H1 (cell line): ENCODE measurements at regions not wholly inside any gene's neighbourhood (a gene's known extent, or its start where the extent isn't known, plus 50 kb on each side); places are given as distances from the start of the nearest gene placed in this dataset.
A peak's percentile ranks its signal among the peaks of the same experiment; 100 is the strongest.

Experiments
- CTCF ChIA-PET: fragments of 300-600 bp; sonication (Branson Sonifier 250); formaldehyde crosslinking; loops from one replicate; lab custom pipeline; 2021; ENCODE audit not compliant: partially characterized antibody; lab: Charles Lee
- POLR2A ChIA-PET: fragments of 300-600 bp; sonication (Branson Sonifier 250); formaldehyde crosslinking; loops from one replicate; lab custom pipeline; 2021; ENCODE audit warnings: inconsistent platforms; ENCODE audit not compliant: partially characterized antibody; lab: Charles Lee
- DNase-seq, 2 experiments: peaks; one replicate each; pipeline versions ENCODE4 v3.0.0 to v3.0.0-alpha.2; 2010 to 2022; ENCODE audit warnings: low spot score in 2 of 2, low read depth in 1 of 2, mixed read lengths in 1 of 2
- FAIRE-seq: peaks from 2 replicates; lab custom pipeline; 2011; peaks lifted over from hg19 to GRCh38; lab: Jason Lieb, UNC
- H2AFZ ChIP-seq: 2 replicates; pipeline ENCODE4 v1.8.1; 2012; ENCODE audit warnings: low read length, inconsistent platforms
- H2AK5ac ChIP-seq: 2 replicates; pipeline ENCODE4 v1.6.1; 2013; ENCODE audit warnings: low read depth, low read length
- H2BK120ac ChIP-seq: replicated peaks from 2 replicates; pipeline ENCODE3; 2013; ENCODE audit warnings: low read depth, low read length, inconsistent platforms
- H2BK12ac ChIP-seq: 2 replicates; pipeline ENCODE4 v1.6.1; 2013; ENCODE audit warnings: low read depth, low read length
- H2BK15ac ChIP-seq: 2 replicates; pipeline ENCODE4 v1.6.1; 2013; ENCODE audit warnings: low read length
- H2BK20ac ChIP-seq: 2 replicates; pipeline ENCODE4 v1.6.1; 2013; ENCODE audit warnings: low read length
- H2BK5ac ChIP-seq: 2 replicates; pipeline ENCODE4 v1.6.1; 2013; ENCODE audit warnings: low read depth, low read length
- H3K14ac ChIP-seq: 2 replicates; pipeline ENCODE4 v1.6.1; 2013; ENCODE audit warnings: inconsistent platforms; ENCODE audit not compliant: insufficient read length
- H3K18ac ChIP-seq: 2 replicates; pipeline ENCODE4 v1.6.1; 2013; ENCODE audit warnings: low read length; ENCODE audit errors: extremely low read depth
- H3K23ac ChIP-seq: 2 replicates; pipeline ENCODE4 v1.6.1; 2013; ENCODE audit warnings: inconsistent platforms; ENCODE audit not compliant: insufficient read length
- H3K23me2 ChIP-seq: 2 replicates; pipeline ENCODE4 v1.6.1; 2013; ENCODE audit warnings: low read depth, low read length
- H3K27ac ChIP-seq: 2 replicates; pipeline ENCODE4 v1.6.1; 2011; ENCODE audit warnings: low read depth, low read length, inconsistent platforms
- H3K27me3 ChIP-seq, 4 experiments: replicated peaks in 1 of 4; 1 replicate in 1 of 4; 2 replicates in 3 of 4; pipeline versions ENCODE4 v1.6.1 to v1.8.1; 2011 to 2013; ENCODE audit warnings: low read length in 3 of 4, mild to moderate bottlenecking in 3 of 4, inconsistent platforms in 2 of 4, mixed read lengths in 2 of 4, moderate library complexity in 1 of 4; ENCODE audit not compliant: control insufficient read depth in 3 of 4, insufficient read depth in 3 of 4; ENCODE audit errors: extremely low read depth in 1 of 4
- H3K36me3 ChIP-seq, 4 experiments: 2 replicates each; pipeline versions ENCODE4 v1.6.1 to v1.8.1; 2011 to 2013; ENCODE audit warnings: mild to moderate bottlenecking in 4 of 4, low read length in 3 of 4, moderate library complexity in 2 of 4, control low read depth in 1 of 4, inconsistent platforms in 1 of 4; ENCODE audit not compliant: insufficient read depth in 4 of 4, control insufficient read depth in 2 of 4
- H3K4ac ChIP-seq: replicated peaks from 2 replicates; pipeline ENCODE3; 2013; ENCODE audit warnings: low read length, low read depth, mixed read lengths, inconsistent platforms; ENCODE audit not compliant: insufficient read length
- H3K4me1 ChIP-seq, 4 experiments: replicated peaks in 1 of 4; 1 replicate in 1 of 4; 2 replicates in 3 of 4; pipeline versions ENCODE4 v1.6.1 to v1.8.1; 2011 to 2013; ENCODE audit warnings: low read length in 3 of 4, inconsistent platforms in 2 of 4, mixed read lengths in 1 of 4; ENCODE audit not compliant: insufficient read depth in 4 of 4, control insufficient read depth in 3 of 4
- H3K4me2 ChIP-seq, 2 experiments: 2 replicates each; pipeline versions ENCODE4 v1.6.1 to v1.8.1; 2011 to 2013; ENCODE audit warnings: low read depth in 2 of 2, low read length in 2 of 2, control low read depth in 1 of 2, inconsistent platforms in 1 of 2, mild to moderate bottlenecking in 1 of 2; ENCODE audit not compliant: insufficient read depth in 1 of 2
- H3K4me3 ChIP-seq, 4 experiments: fragments of 200-600, 300-600 bp in 1 of 4; sonication (generic), shearing (Covaris generic), sonication (Bioruptor Twin) in 1 of 4; 2 replicates each; pipeline versions ENCODE4 v1.5.1 to v1.8.1; 2011 to 2016; ENCODE audit warnings: low read length in 4 of 4, low read depth in 3 of 4, control low read depth in 2 of 4, inconsistent platforms in 2 of 4, mild to moderate bottlenecking in 2 of 4, mixed read lengths in 1 of 4, moderate library complexity in 1 of 4; ENCODE audit not compliant: insufficient read depth in 2 of 4; ENCODE audit errors: extremely low read depth in 1 of 4
- H3K56ac ChIP-seq: replicated peaks from 2 replicates; pipeline ENCODE3; 2013; ENCODE audit warnings: low read depth, mild to moderate bottlenecking, mixed read lengths, low read length, inconsistent platforms; ENCODE audit not compliant: insufficient read length
- H3K79me1 ChIP-seq: 2 replicates; pipeline ENCODE4 v1.6.1; 2013; ENCODE audit warnings: low read depth, low read length, control low read depth
- H3K79me2 ChIP-seq, 2 experiments: 2 replicates each; pipeline versions ENCODE4 v1.6.1 to v1.8.1; 2012 to 2013; ENCODE audit warnings: low read length in 2 of 2, mild to moderate bottlenecking in 2 of 2, inconsistent platforms in 1 of 2; ENCODE audit not compliant: insufficient read depth in 2 of 2, control insufficient read depth in 1 of 2
- H3K9ac ChIP-seq, 4 experiments: replicated peaks in 1 of 4; 1 replicate in 1 of 4; 2 replicates in 3 of 4; pipeline versions ENCODE4 v1.6.1 to v1.8.1; 2011 to 2013; ENCODE audit warnings: low read depth in 3 of 4, low read length in 3 of 4, control low read depth in 2 of 4, mild to moderate bottlenecking in 2 of 4, moderate library complexity in 2 of 4, inconsistent platforms in 1 of 4; ENCODE audit errors: extremely low read depth in 1 of 4
- H3K9me3 ChIP-seq, 2 experiments: 2 replicates each; pipeline versions ENCODE4 v1.6.1 to v1.8.1; 2012 to 2013; ENCODE audit warnings: mild to moderate bottlenecking in 2 of 2, moderate library complexity in 2 of 2, control low read depth in 1 of 2, inconsistent platforms in 1 of 2, low read depth in 1 of 2, low read length in 1 of 2, mixed read lengths in 1 of 2; ENCODE audit not compliant: insufficient read depth in 2 of 2
- H4K20me1 ChIP-seq, 2 experiments: replicated peaks in 1 of 2; 2 replicates each; pipeline versions ENCODE3 to v1.8.1; 2011 to 2013; ENCODE audit warnings: inconsistent platforms in 2 of 2, low read length in 2 of 2, mild to moderate bottlenecking in 1 of 2; ENCODE audit not compliant: insufficient read depth in 2 of 2, control insufficient read depth in 1 of 2
- H4K5ac ChIP-seq: 2 replicates; pipeline ENCODE4 v1.6.1; 2013; ENCODE audit warnings: low read length, low read depth, mixed read lengths, inconsistent platforms; ENCODE audit not compliant: insufficient read length
- H4K8ac ChIP-seq: 2 replicates; pipeline ENCODE4 v1.8.0; 2013; ENCODE audit warnings: mild to moderate bottlenecking, moderate library complexity, low read length, inconsistent platforms; ENCODE audit not compliant: insufficient read depth; ENCODE audit errors: extremely low read depth
- H4K91ac ChIP-seq: replicated peaks from 2 replicates; pipeline ENCODE3; 2013; ENCODE audit warnings: low read length, mixed read lengths, inconsistent platforms; ENCODE audit not compliant: insufficient read length
- CEBPB ChIP-seq: IDR thresholded peaks from 2 replicates; pipeline ENCODE4 v1.6.1; 2012; ENCODE audit warnings: low read depth, low read length
- EZH2 ChIP-seq: fragments of 200-600 bp; sonication (generic); IDR thresholded peaks from 2 replicates; pipeline ENCODE4 v1.7.1; 2012; ENCODE audit warnings: low read depth, mild to moderate bottlenecking, moderate library complexity, low read length, inconsistent platforms; ENCODE audit not compliant: severe bottlenecking
- HDAC2 ChIP-seq, 2 experiments: fragments of 300-600 bp in 1 of 2; sonication (generic) in 1 of 2; IDR thresholded peaks; 2 replicates each; pipeline ENCODE4 v1.6.1; 2011 to 2012; ENCODE audit warnings: low read depth in 2 of 2, low read length in 2 of 2, mild to moderate bottlenecking in 2 of 2, moderate library complexity in 2 of 2, borderline replicate concordance in 1 of 2, inconsistent platforms in 1 of 2
- WGBS, 2 experiments: shearing (Covaris generic) in 1 of 2; methylation state at CpG; one replicate each; pipeline versions ENCODE4 v1.1.6 to v1.1.7; 2013 to 2015; ENCODE audit warnings: low lambda C conversion rate in 2 of 2, mixed read lengths in 2 of 2, inconsistent platforms in 1 of 2, low coverage in 1 of 2, missing lambda C conversion rate in 1 of 2; ENCODE audit not compliant: insufficient replicate concordance in 2 of 2, insufficient coverage in 1 of 2, insufficient read length in 1 of 2; ENCODE audit errors: extremely low coverage in 1 of 2, missing lambda C conversion rate in 1 of 2; 5-methylcytosine and 5-hydroxymethylcytosine counted together

- no peaks in the 10 kb centered on the region for H3K4me1 ChIP-seq
- H3K36me3 ChIP-seq: no peaks in the 10 kb centered on the region
- DNase-seq (no peak), FAIRE-seq (no peak)
- no peak overlapping the region for H2BK20ac ChIP-seq
- H3K9ac ChIP-seq: no peak overlapping the region
- H3K18ac ChIP-seq: no peak overlapping the region
- H3K9me3 ChIP-seq: no peaks in the 10 kb centered on the region
- H3K4me3 ChIP-seq: no peak overlapping the region
- H4K5ac ChIP-seq: no peak overlapping the region
- H3K79me1 ChIP-seq: no peaks in the 10 kb centered on the region
- no peak overlapping the region for H3K4ac ChIP-seq
- 95% methylated on average over 4 of the region's 4 CpGs; no CpG with 5 or more reads in 1 of the 2 experiments for WGBS, 2 experiments
- H2AFZ ChIP-seq: no peak overlapping the region
- no peak overlapping the region for H4K91ac ChIP-seq
- no peak overlapping the region for H2BK12ac ChIP-seq
- H3K23me2 ChIP-seq: no peaks in the 10 kb centered on the region
- H2BK5ac ChIP-seq: no peak overlapping the region
- H3K27ac ChIP-seq: no peak overlapping the region
- no peak overlapping the region for H2BK15ac ChIP-seq
- ChIA-PET POLR2A (no interaction called here), CTCF (no interaction called here)
- H3K79me2 ChIP-seq: no peaks in the 10 kb centered on the region
- no peak overlapping the region for H2BK120ac ChIP-seq
- no peaks in the 10 kb centered on the region for H3K27me3 ChIP-seq
- H3K56ac ChIP-seq: no peak overlapping the region
- TF ChIP-seq CEBPB (peak; percentile 44; the same call in 1 of the 2 replicates), EZH2 (no peak), HDAC2 (IDR thresholded peaks at IDR 0.05; ENCODE audit: borderline replicate concordance in 1 of 2, low read depth in 2 of 2, low read length in 2 of 2) (no peak)
- TF ChIP-seq, all 59 proteins: peak for 1
- Histone ChIP-seq H2AK5ac (no peak overlapping the region), H4K8ac (no peak overlapping the region), H3K14ac (no peak overlapping the region), H4K20me1 (no peaks in the 10 kb centered on the region), H3K23ac (no peak overlapping the region), H3K4me2 (no peak overlapping the region)
These were observed 753.3 kb downstream of the NXPH1 start for GRCh38 chr7:9186730-9187129.
